ENCODE measurements at regions not wholly inside any gene's neighbourhood (a gene's known extent, or its start where the extent isn't known, plus 50 kb on each side); places are given as distances from the start of the nearest gene placed in this dataset.

DNA sequence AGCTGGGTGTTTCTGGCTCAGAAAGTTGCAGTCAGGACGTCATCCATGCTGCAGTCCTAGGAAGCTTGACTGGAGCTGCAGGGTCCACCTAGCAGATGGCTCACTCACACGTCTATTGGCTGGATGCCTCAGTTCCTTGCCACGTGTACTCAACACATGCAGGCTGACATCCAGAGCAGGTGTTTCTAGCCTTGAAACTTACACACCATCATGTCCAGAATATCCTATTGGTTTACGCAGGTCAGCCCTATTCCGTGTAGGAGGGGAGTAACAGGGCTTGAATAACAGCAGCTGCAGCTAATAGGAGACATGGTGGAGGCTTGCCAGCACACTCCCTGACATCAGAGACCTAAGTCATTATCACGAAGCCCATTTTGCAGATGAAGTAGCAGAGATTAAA lies 473.5 kb downstream of the ACTL7B start:
- no peak for TF ChIP-seq POLR2A (IDR thresholded peaks at IDR 0.05)
- TF ChIP-seq, protein P1, sequence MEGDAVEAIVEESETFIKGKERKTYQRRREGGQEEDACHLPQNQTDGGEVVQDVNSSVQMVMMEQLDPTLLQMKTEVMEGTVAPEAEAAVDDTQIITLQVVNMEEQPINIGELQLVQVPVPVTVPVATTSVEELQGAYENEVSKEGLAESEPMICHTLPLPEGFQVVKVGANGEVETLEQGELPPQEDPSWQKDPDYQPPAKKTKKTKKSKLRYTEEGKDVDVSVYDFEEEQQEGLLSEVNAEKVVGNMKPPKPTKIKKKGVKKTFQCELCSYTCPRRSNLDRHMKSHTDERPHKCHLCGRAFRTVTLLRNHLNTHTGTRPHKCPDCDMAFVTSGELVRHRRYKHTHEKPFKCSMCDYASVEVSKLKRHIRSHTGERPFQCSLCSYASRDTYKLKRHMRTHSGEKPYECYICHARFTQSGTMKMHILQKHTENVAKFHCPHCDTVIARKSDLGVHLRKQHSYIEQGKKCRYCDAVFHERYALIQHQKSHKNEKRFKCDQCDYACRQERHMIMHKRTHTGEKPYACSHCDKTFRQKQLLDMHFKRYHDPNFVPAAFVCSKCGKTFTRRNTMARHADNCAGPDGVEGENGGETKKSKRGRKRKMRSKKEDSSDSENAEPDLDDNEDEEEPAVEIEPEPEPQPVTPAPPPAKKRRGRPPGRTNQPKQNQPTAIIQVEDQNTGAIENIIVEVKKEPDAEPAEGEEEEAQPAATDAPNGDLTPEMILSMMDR (IDR thresholded peaks at IDR 0.05) = no peak

All from adrenal gland (tissue), 5 donors.